Naive thymus-derived CD4-positive, alpha-beta T cell (primary cell): ENCODE measurements at regions not wholly inside any gene's neighbourhood (a gene's known extent, or its start where the extent isn't known, plus 50 kb on each side); places are given as distances from the start of the nearest gene placed in this dataset.

Experiments used
- ATAC-seq: fragments of 150-1000 bp; cut with Tn5 transposase; 2 replicates; pipeline ENCODE4 v1.10.0; 2021; ENCODE audit warnings: mild to moderate bottlenecking, moderate library complexity
- CTCF ChIA-PET: fragments of 350-600 bp; sonication (Branson Sonifier 250); formaldehyde crosslinking; loops from one replicate; lab custom pipeline; 2021; ENCODE audit warnings: antibody characterized with exemption; lab: Charles Lee
- POLR2A ChIA-PET: fragments of 350-600 bp; sonication (Branson Sonifier 250); formaldehyde crosslinking; loops from one replicate; lab custom pipeline; 2021; ENCODE audit warnings: antibody characterized with exemption, inconsistent platforms; lab: Charles Lee
- DNase-seq, 9 donors: peaks; one replicate each; pipeline versions ENCODE4 v3.0.0 to v3.0.0-alpha.2; 2020 to 2022; ENCODE audit warnings: mixed read lengths in 1 of 9
- H3K27ac ChIP-seq: one replicate; pipeline ENCODE4 v1.7.0; 2013; ENCODE audit warnings: mild to moderate bottlenecking, low read depth, low read length, moderate library complexity
- H3K27me3 ChIP-seq, 2 donors: one replicate each; pipeline ENCODE4 v1.7.0; 2013; ENCODE audit warnings: low read length in 2 of 2, mild to moderate bottlenecking in 2 of 2, moderate library complexity in 2 of 2; ENCODE audit not compliant: control insufficient read depth in 2 of 2, insufficient read depth in 2 of 2
- H3K36me3 ChIP-seq, 3 experiments: 1 replicate in 2 of 3; 2 replicates in 1 of 3; pipeline ENCODE4 v1.7.0; 2013; ENCODE audit warnings: low read length in 3 of 3, mild to moderate bottlenecking in 3 of 3, moderate library complexity in 1 of 3; ENCODE audit not compliant: insufficient read depth in 3 of 3, control insufficient read depth in 2 of 3
- H3K4me1 ChIP-seq, 2 donors: one replicate each; pipeline ENCODE4 v1.7.0; 2013; ENCODE audit warnings: low read length in 2 of 2, mild to moderate bottlenecking in 2 of 2, moderate library complexity in 1 of 2; ENCODE audit not compliant: control insufficient read depth in 2 of 2, insufficient read depth in 2 of 2
- H3K4me3 ChIP-seq: 2 replicates; pipeline ENCODE4 v1.7.0; 2013; ENCODE audit warnings: mild to moderate bottlenecking, low read length
- H3K9me3 ChIP-seq, 3 experiments: 1 replicate in 2 of 3; 2 replicates in 1 of 3; pipeline ENCODE4 v1.7.0; 2013; ENCODE audit warnings: low read length in 3 of 3; ENCODE audit not compliant: control insufficient read depth in 2 of 3
- H3K27ac Mint-ChIP-seq, 9 donors: one replicate each; pipeline ENCODE4 v1.8.0; 2020 to 2022; ENCODE audit warnings: mixed read lengths in 9 of 9, mild to moderate bottlenecking in 8 of 9, moderate library complexity in 5 of 9, inconsistent platforms in 2 of 9
- H3K27me3 Mint-ChIP-seq, 5 donors: one replicate each; pipeline ENCODE4 v1.8.0; 2021 to 2022; ENCODE audit warnings: mixed read lengths in 5 of 5, mild to moderate bottlenecking in 1 of 5
- H3K36me3 Mint-ChIP-seq, 5 donors: one replicate each; pipeline ENCODE4 v1.8.0; 2020 to 2022; ENCODE audit warnings: mixed read lengths in 5 of 5, mild to moderate bottlenecking in 3 of 5, inconsistent platforms in 1 of 5
- H3K4me1 Mint-ChIP-seq, 7 donors: one replicate each; pipeline ENCODE4 v1.8.0; 2020 to 2022; ENCODE audit warnings: mixed read lengths in 7 of 7, mild to moderate bottlenecking in 3 of 7, inconsistent platforms in 1 of 7
- H3K4me3 Mint-ChIP-seq, 10 donors: one replicate each; pipeline ENCODE4 v1.8.0; 2020 to 2022; ENCODE audit warnings: mild to moderate bottlenecking in 10 of 10, mixed read lengths in 10 of 10, moderate library complexity in 6 of 10, inconsistent platforms in 2 of 10
- H3K9me3 Mint-ChIP-seq, 11 donors: one replicate each; pipeline ENCODE4 v1.8.0; 2020 to 2022; ENCODE audit warnings: mixed read lengths in 11 of 11, mild to moderate bottlenecking in 4 of 11, inconsistent platforms in 1 of 11, moderate library complexity in 1 of 11
- intact Hi-C, 2 donors: fragments of 100-400 bp; cut with micrococcal nuclease; formaldehyde crosslinking; loops; one replicate each; pipeline ENCODE4 v1.15.1; 2023

DNA sequence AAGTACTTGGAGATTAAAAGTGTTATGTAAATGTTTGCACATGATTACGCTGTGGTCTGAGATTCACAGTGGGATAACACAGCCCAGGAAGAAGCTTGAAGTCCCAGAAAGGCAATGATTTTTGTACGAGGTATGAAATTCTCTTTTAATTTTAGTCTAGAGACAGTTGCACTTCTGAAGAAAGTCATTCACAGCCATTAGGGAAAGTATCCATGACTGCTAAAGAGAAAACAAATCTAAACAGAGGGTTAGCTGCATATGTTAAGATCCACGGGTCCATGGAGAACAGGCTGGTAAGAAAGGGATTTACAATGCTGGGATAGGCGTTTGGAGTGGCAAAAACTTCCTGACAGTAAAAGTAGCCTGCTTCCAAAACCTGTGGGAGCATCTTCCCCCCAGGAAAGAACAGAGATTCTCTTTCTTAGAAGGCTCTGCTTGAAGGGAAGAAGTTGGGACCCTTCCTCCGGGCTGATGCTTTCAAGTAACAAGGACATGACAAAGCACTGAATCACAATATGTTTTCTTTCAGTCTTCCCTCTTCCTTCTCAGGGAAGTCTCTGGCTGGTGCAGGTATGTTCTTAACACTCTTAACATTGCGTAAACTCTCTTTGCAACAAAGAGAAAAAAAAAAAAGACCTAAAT, 220.8 kb upstream of the CELF2 start:
- ATAC-seq (no peak), DNase-seq (no peak)
- no peaks in the 10 kb centered on the region for H3K36me3 ChIP-seq
- no peaks in the 10 kb centered on the region for H3K9me3 ChIP-seq
- no peak overlapping the region for H3K4me3 Mint-ChIP-seq
- H3K4me3 ChIP-seq: no peak overlapping the region
- peaks cover 0 to 7% (median 0%) of the 10 kb centered on the region in 11 donors for H3K9me3 Mint-ChIP-seq
- POLR2A ChIA-PET: no interaction called here
- CTCF ChIA-PET: no interaction called here
- H3K4me1 ChIP-seq: no peaks in the 10 kb centered on the region
- H3K27me3 ChIP-seq: no peaks in the 10 kb centered on the region
- no peaks in the 10 kb centered on the region for H3K36me3 Mint-ChIP-seq
- H3K4me1 Mint-ChIP-seq: peaks cover 0 to 2% (median 0%) of the 10 kb centered on the region in 7 donors
- peaks cover 24 to 37% (median 32%) of the 10 kb centered on the region in 5 donors for H3K27me3 Mint-ChIP-seq
- intact Hi-C loops: no loop called here
- H3K27ac Mint-ChIP-seq: no peak overlapping the region
- no peak overlapping the region for H3K27ac ChIP-seq

DNA sequence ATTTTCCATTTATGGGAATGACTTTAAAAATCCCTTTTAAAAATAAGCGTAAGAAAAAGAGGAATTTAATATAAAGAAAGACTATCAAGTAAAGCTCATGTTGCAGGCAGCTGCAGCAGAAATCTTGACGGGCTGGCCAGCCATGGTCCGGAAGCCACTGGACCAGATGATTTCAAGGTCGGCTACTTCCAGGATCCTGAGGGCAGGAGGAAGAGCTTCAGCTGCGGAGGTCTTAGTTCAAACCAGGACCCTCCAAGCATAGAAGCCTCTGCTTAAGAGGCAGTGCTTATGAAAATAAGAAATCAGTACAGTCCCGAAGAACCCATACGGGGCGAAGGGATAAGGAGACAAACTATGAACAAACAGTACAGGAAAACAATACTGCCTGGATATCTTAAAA, 220.2 kb upstream of the CELF2 start:
- peaks cover 0 to 8% (median 0%) of the 10 kb centered on the region in 11 donors for H3K9me3 Mint-ChIP-seq
- H3K36me3 Mint-ChIP-seq: no peaks in the 10 kb centered on the region
- DNase-seq (no peak), ATAC-seq (no peak)
- H3K4me1 Mint-ChIP-seq: peaks cover 0 to 2% (median 0%) of the 10 kb centered on the region in 7 donors
- H3K27ac ChIP-seq: no peak overlapping the region
- H3K4me3 ChIP-seq: no peak overlapping the region
- no peaks in the 10 kb centered on the region for H3K36me3 ChIP-seq
- H3K4me1 ChIP-seq: no peaks in the 10 kb centered on the region
- POLR2A ChIA-PET: no interaction called here
- no peaks in the 10 kb centered on the region for H3K27me3 ChIP-seq
- CTCF ChIA-PET: no interaction called here
- no peak overlapping the region for H3K4me3 Mint-ChIP-seq
- no peak overlapping the region for H3K27ac Mint-ChIP-seq
- H3K27me3 Mint-ChIP-seq: peaks cover 20 to 31% (median 29%) of the 10 kb centered on the region in 5 donors
- no peaks in the 10 kb centered on the region for H3K9me3 ChIP-seq
- intact Hi-C loops: no loop called here

DNA sequence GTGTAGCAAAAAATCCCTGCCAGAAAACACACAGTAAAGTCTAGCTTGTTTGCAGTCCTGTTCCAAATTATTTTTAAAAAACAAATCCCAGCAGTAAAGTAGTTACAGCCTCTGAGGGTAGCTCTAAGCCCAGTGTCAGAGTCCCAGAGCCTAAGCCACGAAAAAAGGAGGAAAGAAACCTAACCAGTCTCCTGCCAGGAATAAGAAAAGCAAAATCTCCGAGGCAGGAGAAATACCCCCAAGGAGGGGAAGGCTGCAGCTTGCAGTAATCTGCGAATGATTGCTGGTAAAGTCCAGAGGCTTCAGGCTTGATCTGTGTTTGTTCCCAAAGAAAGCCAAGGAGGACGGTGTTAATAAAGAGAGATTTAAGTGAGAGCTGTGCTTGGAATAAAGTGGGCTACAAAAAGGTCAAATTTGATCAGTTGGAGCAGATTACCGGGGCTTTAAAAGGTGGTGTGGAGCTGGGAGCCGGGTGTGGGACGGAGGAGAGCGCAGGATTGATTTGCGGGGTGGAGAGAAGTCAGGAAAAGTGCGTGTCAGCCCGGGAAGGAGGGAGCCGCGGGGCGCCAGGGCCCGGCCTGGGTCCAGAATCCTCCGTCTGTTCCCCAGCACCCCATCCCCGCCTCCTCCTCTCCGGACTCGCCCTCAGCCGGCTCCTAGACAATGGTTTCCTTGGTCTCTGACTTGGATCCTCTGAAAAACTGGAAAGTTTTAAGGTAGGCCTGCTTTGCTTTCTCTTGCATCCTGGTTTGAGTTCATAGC, 219.4 kb upstream of the CELF2 start:
- ATAC-seq (no peak), DNase-seq (no peak)
- intact Hi-C loops: no loop called here
- Mint-ChIP-seq H3K4me3 (no peak overlapping the region), H3K27ac (no peak overlapping the region), H3K27me3 (peaks cover 20 to 31% (median 26%) of the 10 kb centered on the region in 5 donors), H3K36me3 (no peaks in the 10 kb centered on the region), H3K9me3 (peaks cover 0 to 8% (median 0%) of the 10 kb centered on the region in 11 donors), H3K4me1 (peaks cover 0 to 2% (median 0%) of the 10 kb centered on the region in 7 donors)
- Histone ChIP-seq H3K27ac (no peak overlapping the region), H3K4me3 (no peak overlapping the region), H3K27me3 (no peaks in the 10 kb centered on the region), H3K4me1 (no peaks in the 10 kb centered on the region), H3K9me3 (no peaks in the 10 kb centered on the region), H3K36me3 (no peaks in the 10 kb centered on the region)
- ChIA-PET CTCF (no interaction called here), POLR2A (no interaction called here)

DNA sequence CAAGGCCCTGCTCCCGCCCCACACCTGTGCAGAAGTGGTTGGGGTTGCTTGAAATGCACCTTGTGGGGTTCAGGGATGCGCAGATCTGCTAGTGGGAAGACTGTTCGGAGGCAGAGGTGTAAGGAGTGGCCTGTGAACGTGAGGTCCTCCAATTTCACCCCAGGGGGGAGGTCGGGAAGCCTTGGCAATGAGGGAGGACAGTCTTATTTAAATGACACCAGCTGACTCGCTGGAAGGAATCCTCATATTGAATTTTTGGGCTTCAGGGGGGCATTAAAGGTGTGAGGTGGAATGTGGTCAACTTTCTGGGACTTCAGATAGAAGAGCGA, 218.8 kb upstream of the CELF2 start:
- Histone ChIP-seq H3K27ac (no peak overlapping the region), H3K4me1 (no peaks in the 10 kb centered on the region), H3K27me3 (no peaks in the 10 kb centered on the region), H3K9me3 (no peaks in the 10 kb centered on the region), H3K36me3 (no peaks in the 10 kb centered on the region), H3K4me3 (no peak overlapping the region)
- Mint-ChIP-seq H3K4me3 (no peak overlapping the region), H3K4me1 (peaks cover 0 to 2% (median 0%) of the 10 kb centered on the region in 7 donors), H3K36me3 (no peaks in the 10 kb centered on the region), H3K9me3 (peaks cover 0 to 8% (median 0%) of the 10 kb centered on the region in 11 donors), H3K27ac (no peak overlapping the region), H3K27me3 (peaks cover 20 to 31% (median 26%) of the 10 kb centered on the region in 5 donors)
- DNase-seq: no peak
- ATAC-seq: no peak
- ChIA-PET CTCF (no interaction called here), POLR2A (no interaction called here)
- intact Hi-C loops: no loop called here

DNA sequence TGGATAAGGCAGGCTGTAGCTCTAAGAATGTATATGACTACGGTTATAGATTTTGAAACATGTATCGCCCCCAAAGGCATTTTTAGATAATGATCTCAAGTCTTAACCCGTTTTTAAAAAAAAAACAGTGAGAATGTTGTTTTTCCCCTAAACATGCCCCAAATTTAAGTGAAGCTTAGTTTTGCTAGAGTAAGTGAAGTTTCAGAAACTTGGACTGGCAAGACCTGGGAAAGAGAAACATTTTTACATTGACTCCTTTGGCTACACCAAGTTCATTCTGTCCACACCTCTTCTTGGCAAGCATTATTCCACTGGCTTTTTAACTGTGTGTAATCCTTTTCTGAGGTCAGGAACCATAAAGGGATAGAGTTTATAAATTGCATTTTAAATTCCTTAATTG, 216.7 kb upstream of the CELF2 start:
- Histone ChIP-seq H3K4me3 (no peak overlapping the region), H3K36me3 (no peaks in the 10 kb centered on the region), H3K27me3 (no peaks in the 10 kb centered on the region), H3K4me1 (no peaks in the 10 kb centered on the region), H3K27ac (no peak overlapping the region), H3K9me3 (no peaks in the 10 kb centered on the region)
- Mint-ChIP-seq H3K4me1 (peaks cover 0 to 3% (median 0%) of the 10 kb centered on the region in 7 donors), H3K27ac (no peak overlapping the region), H3K4me3 (no peak overlapping the region), H3K27me3 (peaks cover 16 to 27% (median 19%) of the 10 kb centered on the region in 5 donors), H3K9me3 (peaks cover 0 to 8% (median 0%) of the 10 kb centered on the region in 11 donors), H3K36me3 (no peaks in the 10 kb centered on the region)
- POLR2A ChIA-PET: no interaction called here
- DNase-seq (no peak), ATAC-seq (no peak)
- intact Hi-C loops: no loop called here
- CTCF ChIA-PET: interaction anchor here (0.6 kb wide), 1 partner anchor 532 kb away, joined by 4 read pairs; no protein-coding TSS in a partner anchor

DNA sequence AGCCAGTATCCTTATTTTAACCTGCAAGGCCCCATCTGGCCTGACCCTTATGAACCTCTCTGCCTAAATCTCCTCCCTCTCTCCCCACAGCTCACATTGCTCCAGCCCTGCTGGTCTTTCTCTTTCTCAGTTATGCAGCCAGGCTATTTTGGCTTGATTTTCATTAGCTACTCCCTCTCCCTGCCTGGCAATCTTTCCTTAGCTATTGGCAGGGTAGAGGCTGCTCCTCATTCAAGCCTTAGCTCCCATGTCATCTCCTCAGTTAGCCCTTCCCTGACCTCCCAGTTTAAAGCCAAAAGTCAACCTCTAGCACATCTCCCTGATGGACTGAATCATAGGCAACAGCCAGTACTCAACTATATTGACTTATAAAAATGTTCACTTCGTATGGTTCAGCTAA, 214.4 kb upstream of the CELF2 start:
- no peaks in the 10 kb centered on the region for H3K27me3 ChIP-seq
- H3K27ac ChIP-seq: no peak overlapping the region
- no peaks in the 10 kb centered on the region for H3K36me3 ChIP-seq
- H3K9me3 ChIP-seq: no peaks in the 10 kb centered on the region
- Mint-ChIP-seq H3K36me3 (no peaks in the 10 kb centered on the region), H3K9me3 (peaks cover 0 to 8% (median 0%) of the 10 kb centered on the region in 11 donors), H3K4me1 (peaks cover 0 to 3% (median 0%) of the 10 kb centered on the region in 7 donors), H3K4me3 (no peak overlapping the region), H3K27ac (no peak overlapping the region), H3K27me3 (peaks cover 0 to 7% (median 3%) of the 10 kb centered on the region in 5 donors)
- H3K4me3 ChIP-seq: no peak overlapping the region
- ChIA-PET CTCF (no interaction called here), POLR2A (no interaction called here)
- DNase-seq (no peak), ATAC-seq (no peak)
- H3K4me1 ChIP-seq: no peaks in the 10 kb centered on the region
- intact Hi-C loops: no loop called here
